ENCODE measurements at regions not wholly inside any gene's neighbourhood (a gene's known extent, or its start where the extent isn't known, plus 50 kb on each side); places are given as distances from the start of the nearest gene placed in this dataset.

GRCh38 chr3:139180489-139180888 is 135.8 kb upstream of the PRR23C start:
- Histone ChIP-seq H2AFZ (ENCODE audit: low read depth, low read length) (no peak overlapping the region), H3K4me1 (replicated peaks in 1 of 2; ENCODE audit: control insufficient read depth in 2 of 2, insufficient read depth in 2 of 2, low read length in 2 of 2) (no peaks in the 10 kb centered on the region), H3K36me3 (ENCODE audit: control insufficient read depth, insufficient read depth, low read length) (no peaks in the 10 kb centered on the region), H3K79me2 (ENCODE audit: control insufficient read depth, insufficient read depth, low read length) (no peaks in the 10 kb centered on the region), H3K9me1 (ENCODE audit: control insufficient read depth, insufficient read depth, low read length) (no peaks in the 10 kb centered on the region), H3K9me3 (replicated peaks; ENCODE audit: control insufficient read depth, insufficient read depth, low read depth, low read length) (no peaks in the 10 kb centered on the region), H3K4me2 (ENCODE audit: insufficient read depth, low read length) (no peak overlapping the region), H3K4me3 (no peak overlapping the region), H3K9ac (ENCODE audit: insufficient read depth in 1 of 2, low read depth in 2 of 2, low read length in 2 of 2) (no peak overlapping the region), H3K27ac (ENCODE audit: extremely low read depth, low read depth, low read length) (no peak overlapping the region), H3K27me3 (ENCODE audit: control insufficient read depth in 2 of 2, insufficient read depth in 2 of 2, low read length in 2 of 2) (no peaks in the 10 kb centered on the region), H4K20me1 (replicated peaks; ENCODE audit: control insufficient read depth, insufficient read depth, low read length) (no peaks in the 10 kb centered on the region)
- intact Hi-C loops (cut with micrococcal nuclease) (no loop called here), in situ Hi-C loops (cut with MboI) (no loop called here)
- ChIA-PET CTCF (ENCODE audit: low intra/inter-chr PET ratio) (no interaction called here), POLR2A (interaction anchor here (0.9 kb wide), 2 partner anchors 8 to 73 kb away, joined by 3 read pairs; no protein-coding TSS in a partner anchor)
- no peak for DNase-seq (ENCODE audit: extremely low read depth in 1 of 4, low spot score in 3 of 4)
- ATAC-seq: no peak
- FAIRE-seq: no peak
- 51% methylated on average over 2 of the region's 2 CpGs for WGBS (ENCODE audit: insufficient coverage, low coverage, missing lambda C conversion rate)
- no TSS peak for BruUV-seq (replicated peaks)
- TF ChIP-seq NFXL1 (CRISPR knock-in tag; IDR thresholded peaks at IDR 0.05) (no peak), TRIM28 (IDR thresholded peaks at IDR 0.05) (peak; percentile 90), HLTF (IDR thresholded peaks at IDR 0.05) (0 out of 2 replicates have a peak, but pooled peaks have one; percentile 35), KDM1A (IDR thresholded peaks at IDR 0.05) (no peak), SMARCA4 (IDR thresholded peaks at IDR 0.05) (no peak), TRIM24 (IDR thresholded peaks at IDR 0.05) (peak in 1 of 2 experiments; percentile 42; a peak in 1 of 4 replicates), RNF219 (CRISPR knock-in tag; IDR thresholded peaks at IDR 0.05) (no peak), CBX3 (IDR thresholded peaks at IDR 0.05; ENCODE audit: borderline replicate concordance in 1 of 2, low read length in 2 of 2) (peak in 1 of 2 experiments; percentile 64; a peak in 2 of 3 replicates), ZNF280B (CRISPR knock-in tag; IDR thresholded peaks at IDR 0.05) (peak; percentile 88)
- TF ChIP-seq, protein P1, sequence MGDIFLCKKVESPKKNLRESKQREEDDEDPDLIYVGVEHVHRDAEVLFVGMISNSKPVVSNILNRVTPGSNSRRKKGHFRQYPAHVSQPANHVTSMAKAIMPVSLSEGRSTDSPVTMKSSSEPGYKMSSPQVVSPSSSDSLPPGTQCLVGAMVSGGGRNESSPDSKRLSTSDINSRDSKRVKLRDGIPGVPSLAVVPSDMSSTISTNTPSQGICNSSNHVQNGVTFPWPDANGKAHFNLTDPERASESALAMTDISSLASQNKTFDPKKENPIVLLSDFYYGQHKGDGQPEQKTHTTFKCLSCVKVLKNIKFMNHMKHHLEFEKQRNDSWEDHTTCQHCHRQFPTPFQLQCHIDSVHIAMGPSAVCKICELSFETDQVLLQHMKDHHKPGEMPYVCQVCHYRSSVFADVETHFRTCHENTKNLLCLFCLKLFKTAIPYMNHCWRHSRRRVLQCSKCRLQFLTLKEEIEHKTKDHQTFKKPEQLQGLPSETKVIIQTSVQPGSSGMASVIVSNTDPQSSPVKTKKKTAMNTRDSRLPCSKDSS (IDR thresholded peaks at IDR 0.05; ENCODE audit: low read depth, partially characterized antibody): peak; percentile 75
- TF ChIP-seq, protein P2, sequence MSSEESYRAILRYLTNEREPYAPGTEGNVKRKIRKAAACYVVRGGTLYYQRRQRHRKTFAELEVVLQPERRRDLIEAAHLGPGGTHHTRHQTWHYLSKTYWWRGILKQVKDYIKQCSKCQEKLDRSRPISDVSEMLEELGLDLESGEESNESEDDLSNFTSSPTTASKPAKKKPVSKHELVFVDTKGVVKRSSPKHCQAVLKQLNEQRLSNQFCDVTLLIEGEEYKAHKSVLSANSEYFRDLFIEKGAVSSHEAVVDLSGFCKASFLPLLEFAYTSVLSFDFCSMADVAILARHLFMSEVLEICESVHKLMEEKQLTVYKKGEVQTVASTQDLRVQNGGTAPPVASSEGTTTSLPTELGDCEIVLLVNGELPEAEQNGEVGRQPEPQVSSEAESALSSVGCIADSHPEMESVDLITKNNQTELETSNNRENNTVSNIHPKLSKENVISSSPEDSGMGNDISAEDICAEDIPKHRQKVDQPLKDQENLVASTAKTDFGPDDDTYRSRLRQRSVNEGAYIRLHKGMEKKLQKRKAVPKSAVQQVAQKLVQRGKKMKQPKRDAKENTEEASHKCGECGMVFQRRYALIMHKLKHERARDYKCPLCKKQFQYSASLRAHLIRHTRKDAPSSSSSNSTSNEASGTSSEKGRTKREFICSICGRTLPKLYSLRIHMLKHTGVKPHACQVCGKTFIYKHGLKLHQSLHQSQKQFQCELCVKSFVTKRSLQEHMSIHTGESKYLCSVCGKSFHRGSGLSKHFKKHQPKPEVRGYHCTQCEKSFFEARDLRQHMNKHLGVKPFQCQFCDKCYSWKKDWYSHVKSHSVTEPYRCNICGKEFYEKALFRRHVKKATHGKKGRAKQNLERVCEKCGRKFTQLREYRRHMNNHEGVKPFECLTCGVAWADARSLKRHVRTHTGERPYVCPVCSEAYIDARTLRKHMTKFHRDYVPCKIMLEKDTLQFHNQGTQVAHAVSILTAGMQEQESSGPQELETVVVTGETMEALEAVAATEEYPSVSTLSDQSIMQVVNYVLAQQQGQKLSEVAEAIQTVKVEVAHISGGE (CRISPR knock-in tag; IDR thresholded peaks at IDR 0.05): no peak
